RWPE1 (cell line): ENCODE measurements at regions not wholly inside any gene's neighbourhood (a gene's known extent, or its start where the extent isn't known, plus 50 kb on each side); places are given as distances from the start of the nearest gene placed in this dataset.

Experiments used
- CTCF ChIA-PET: fragments of 350-600 bp; sonication (Branson Sonifier 250); formaldehyde crosslinking; extraction: SDS; loops from one replicate; lab custom pipeline; 2021; lab: Yijun Ruan, JAX
- POLR2A ChIA-PET: fragments of 400-600 bp; formaldehyde crosslinking; extraction: SDS; loops from one replicate; lab custom pipeline; 2020; ENCODE audit warnings: antibody characterized with exemption; ENCODE audit not compliant: low non-redundant PET; lab: Yijun Ruan, JAX
- DNase-seq: peaks from one replicate; pipeline ENCODE4 v3.0.0; 2012; ENCODE audit warnings: low spot score
- H3K27ac ChIP-seq: fragments of 450-650 bp; 2 replicates; pipeline ENCODE4 v1.5.1; 2017
- CTCF ChIP-seq: fragments of 450-650 bp; conservative IDR thresholded peaks from 2 replicates; pipeline ENCODE4 v1.5.1; 2017; ENCODE audit warnings: low read depth, mild to moderate bottlenecking

- no peak for DNase-seq
- H3K27ac ChIP-seq: no peak overlapping the region
- POLR2A ChIA-PET: no interaction called here
- no peak for TF ChIP-seq CTCF
- CTCF ChIA-PET: no interaction called here
Measured at GRCh38 chr10:34029455-34029854, 695.0 kb upstream of the NRP1 start.

GRCh38 chr10:34028936-34029335, 694.5 kb upstream of the NRP1 start:
- POLR2A ChIA-PET: no interaction called here
- CTCF ChIA-PET: interaction anchor here (0.6 kb wide), 1 partner anchor 62 kb away, joined by 4 read pairs; no protein-coding TSS in a partner anchor
- TF ChIP-seq CTCF: no peak
- no peak for DNase-seq
- H3K27ac ChIP-seq: no peak overlapping the region

GRCh38 chr10:34024693-34025425, 690.4 kb upstream of the NRP1 start:
- DNase-seq: peak; percentile 63
- ChIA-PET CTCF (no interaction called here), POLR2A (no interaction called here)

GRCh38 chr10:34024282-34024681, 689.8 kb upstream of the NRP1 start:
- DNase-seq: no peak
- ChIA-PET CTCF (no interaction called here), POLR2A (no interaction called here)
- no peak overlapping the region for H3K27ac ChIP-seq
- no peak for TF ChIP-seq CTCF

More at GRCh38 chr10:34024693-34025425, 690.4 kb upstream of the NRP1 start:
- no peak for TF ChIP-seq CTCF
- no peak overlapping the region for H3K27ac ChIP-seq

GRCh38 chr10:34022195-34022594, 687.7 kb upstream of the NRP1 start:
- POLR2A ChIA-PET: no interaction called here

GRCh38 chr10:34018784-34019183, 684.3 kb upstream of the NRP1 start:
- POLR2A ChIA-PET: no interaction called here

More at GRCh38 chr10:34022195-34022594, 687.7 kb upstream of the NRP1 start:
- no peak for TF ChIP-seq CTCF
- CTCF ChIA-PET: no interaction called here
- H3K27ac ChIP-seq: no peak overlapping the region
- DNase-seq: no peak

More at GRCh38 chr10:34018784-34019183, 684.3 kb upstream of the NRP1 start:
- no peak overlapping the region for H3K27ac ChIP-seq
- no peak for TF ChIP-seq CTCF
- CTCF ChIA-PET: interaction anchor here (0.6 kb wide), 1 partner anchor 371 kb away, joined by 5 read pairs; no protein-coding TSS in a partner anchor
- DNase-seq: no peak
